D341Med (cell line): ENCODE measurements at regions not wholly inside any gene's neighbourhood (a gene's known extent, or its start where the extent isn't known, plus 50 kb on each side); places are given as distances from the start of the nearest gene placed in this dataset.
"Not testable (repeated sequence)": the region's sequence is repeated elsewhere in the genome, so short reads cannot be mapped to it uniquely, and the experiment has no call there.

Source experiments
- DNase-seq: peaks from one replicate; pipeline ENCODE4 v3.0.0; 2012; ENCODE audit warnings: low spot score

DNA sequence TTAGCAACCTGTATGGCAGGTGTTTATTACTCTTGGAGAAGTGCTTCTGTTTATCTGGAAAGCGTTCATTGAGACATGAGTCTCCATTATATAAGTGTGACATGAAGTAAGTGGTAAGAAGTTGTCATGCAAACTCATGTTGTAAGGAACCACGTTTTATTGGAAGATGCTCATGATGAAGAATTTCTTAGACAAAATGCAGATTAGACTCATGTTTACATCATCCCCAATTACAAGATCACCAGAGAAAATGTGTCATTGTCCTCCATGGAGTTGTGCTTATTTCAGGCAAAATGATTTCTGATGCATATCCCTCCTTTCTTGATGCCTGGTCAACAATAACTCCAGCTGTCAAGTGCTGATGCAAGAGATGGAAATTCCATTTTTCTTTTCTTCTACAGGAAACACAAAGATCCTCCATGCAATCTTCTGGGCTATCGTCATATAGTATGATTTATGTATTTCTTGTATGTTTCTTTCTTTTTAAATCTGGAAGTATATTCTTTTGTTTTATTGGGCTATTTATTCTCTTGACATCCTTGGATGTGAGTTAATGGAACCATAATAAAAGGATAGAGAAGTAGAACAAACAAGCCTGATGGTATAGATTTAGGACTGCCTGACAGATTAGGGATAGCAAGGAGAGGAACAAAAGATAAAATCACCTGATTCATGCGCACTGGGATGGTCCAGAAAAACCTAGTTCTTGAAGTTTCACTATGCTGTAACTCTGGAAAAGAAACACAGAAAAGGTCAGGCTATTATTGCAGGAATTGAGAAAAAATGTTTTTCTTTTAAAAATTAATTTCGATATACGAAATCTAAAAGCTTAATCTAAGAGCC is 50.7 kb upstream of the DIAPH3 start:
- DNase-seq, result no peak

DNA sequence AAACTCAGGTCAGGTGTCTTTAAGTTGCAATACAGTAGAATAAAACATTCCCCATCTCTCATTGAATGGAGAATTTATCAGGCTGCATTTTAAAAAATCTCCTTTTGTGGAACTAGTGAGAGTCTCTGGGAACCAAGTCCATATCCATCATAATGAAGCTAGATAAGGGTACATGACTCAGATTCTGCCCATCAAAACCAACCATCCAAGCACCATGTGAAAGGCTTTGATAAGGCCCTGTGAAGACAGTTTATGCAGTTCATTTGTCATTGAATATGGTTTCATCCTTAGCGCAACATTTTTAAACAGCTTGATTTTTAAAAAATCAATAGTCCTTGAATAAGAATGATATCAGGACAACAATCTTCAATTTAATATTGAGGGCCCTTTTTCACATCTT is 56.3 kb upstream of the DIAPH3 start:
- DNase-seq, result no peak

DNA sequence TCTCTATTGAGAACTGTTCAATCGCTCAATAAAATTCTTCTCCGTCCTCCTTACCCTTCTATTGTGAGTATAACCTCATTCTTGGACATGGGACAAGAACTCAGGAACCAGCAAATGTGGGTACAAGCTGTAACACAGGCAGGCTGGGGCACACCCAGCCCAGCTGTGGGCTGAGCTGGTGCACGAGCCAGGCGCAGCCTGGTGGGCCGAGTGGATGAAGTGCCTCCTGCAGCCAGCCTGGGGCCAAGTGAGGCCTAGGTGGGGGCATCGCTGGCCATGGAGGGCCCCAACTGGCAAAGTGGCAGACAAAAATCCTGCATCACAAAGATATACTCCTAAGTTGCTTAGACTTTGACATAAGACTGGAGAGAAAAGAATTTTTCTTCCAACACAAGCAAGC is 57.9 kb upstream of the DIAPH3 start:
- DNase-seq, result no peak

DNA sequence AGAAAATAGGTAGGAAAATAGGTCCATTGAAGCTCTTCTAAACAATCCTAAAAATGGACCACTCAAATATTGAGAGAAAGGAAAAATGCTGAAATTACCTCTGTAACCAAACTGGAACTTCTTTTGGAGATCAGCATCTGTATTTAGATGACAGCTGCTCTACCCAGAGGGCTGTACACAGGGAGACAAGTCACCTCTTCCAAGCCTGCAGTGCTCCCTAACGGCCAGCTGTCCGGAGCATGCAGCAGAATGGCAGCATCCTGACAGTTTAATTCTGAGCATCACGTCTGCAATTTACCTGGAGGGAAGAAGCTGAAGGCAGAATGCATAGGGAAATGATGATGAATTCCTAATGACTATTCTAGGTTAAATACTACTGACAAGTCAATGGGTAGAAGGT is 62.8 kb upstream of the DIAPH3 start:
- DNase-seq, result peak; percentile 73

DNA sequence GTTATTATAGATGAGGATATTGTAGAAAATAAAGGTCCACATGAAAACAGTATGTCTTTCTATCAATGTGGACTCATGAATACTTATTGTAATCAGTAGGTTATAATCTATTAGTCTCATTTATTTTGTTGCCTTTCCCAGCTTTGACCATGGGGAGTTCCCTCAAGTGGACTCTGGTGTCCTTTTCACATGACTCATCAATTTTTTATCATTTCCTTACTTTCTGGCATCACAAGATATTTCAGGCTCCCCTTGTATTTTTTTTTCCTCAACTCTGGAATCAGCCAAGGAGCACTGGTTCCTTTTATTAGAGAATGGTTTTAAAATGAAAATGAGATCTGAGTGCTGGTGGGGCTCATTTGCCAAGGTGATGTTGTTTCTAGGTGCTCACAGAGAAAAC is 63.4 kb upstream of the DIAPH3 start:
- DNase-seq, result no peak

DNA sequence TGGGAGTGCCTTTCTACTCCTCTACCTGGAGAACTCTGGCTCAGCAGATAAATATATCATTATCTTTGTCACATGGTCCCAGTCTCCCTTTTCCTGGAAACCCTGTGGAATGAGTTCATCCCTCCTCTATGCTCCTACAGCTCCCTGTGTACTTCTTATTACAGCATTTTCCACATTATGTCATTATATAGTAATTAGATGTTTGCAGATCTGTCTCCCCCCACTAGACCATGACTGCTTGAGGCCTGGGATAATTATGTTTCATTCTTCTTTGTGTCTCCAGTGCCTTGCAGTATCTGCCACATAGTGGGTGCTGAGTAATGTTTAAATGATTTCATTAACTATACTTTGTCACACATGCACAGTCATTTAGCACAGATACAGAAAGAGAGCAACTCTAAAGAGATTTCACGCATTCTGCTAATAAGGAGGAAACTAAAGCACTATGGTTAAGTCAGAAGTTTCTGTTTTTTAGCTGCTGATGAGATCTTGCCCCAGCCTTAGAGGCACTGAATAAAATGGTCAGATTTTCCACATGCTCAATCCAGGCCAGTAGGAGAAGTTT is 66.1 kb upstream of the DIAPH3 start:
- no peak for DNase-seq

DNA sequence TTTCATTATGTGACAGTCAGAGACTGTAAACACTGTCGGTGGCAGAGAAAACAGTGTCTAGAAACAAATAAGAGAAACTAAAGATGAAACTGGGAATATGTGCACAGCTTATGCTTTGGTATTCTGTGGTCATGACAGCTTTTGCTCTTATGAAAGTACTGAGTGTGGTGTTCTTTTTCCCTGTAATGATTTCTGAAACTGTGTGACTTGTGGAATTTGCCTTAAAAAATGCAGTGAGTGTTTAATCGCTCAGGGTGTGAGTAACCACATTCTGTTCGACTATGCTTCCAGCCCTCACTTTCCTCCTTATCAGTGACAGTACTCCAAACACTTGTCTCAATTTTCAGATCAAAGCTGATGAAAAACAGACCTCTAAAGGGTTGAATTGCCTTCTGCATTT is 66.9 kb upstream of the DIAPH3 start:
- DNase-seq, result no peak

DNA sequence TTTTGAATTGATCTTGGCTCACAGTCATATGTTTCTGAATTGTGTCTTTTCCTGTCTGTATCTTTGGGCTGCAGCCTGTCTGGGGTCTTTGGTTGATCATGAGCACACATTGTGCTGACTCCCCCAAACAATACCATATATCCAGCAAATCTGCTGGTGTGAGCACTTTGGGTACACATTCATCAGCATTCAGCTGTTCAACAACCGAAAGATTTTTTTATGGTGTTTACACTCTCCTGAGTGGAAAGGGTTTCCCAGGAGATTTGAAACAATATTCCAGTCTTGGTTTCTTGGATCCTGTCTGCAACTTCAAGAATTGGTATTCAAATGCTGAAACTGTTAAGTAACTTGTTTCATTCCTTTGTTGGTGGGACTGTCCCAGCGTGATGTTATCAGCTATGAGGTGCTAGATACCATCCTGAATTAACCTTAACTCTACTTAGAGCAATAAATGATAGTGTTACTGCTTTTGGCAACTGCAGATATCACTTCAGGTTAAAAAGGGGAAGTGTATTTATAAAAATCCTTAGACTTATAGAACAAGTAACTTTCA is 78.4 kb upstream of the DIAPH3 start:
- DNase-seq, result no peak

DNA sequence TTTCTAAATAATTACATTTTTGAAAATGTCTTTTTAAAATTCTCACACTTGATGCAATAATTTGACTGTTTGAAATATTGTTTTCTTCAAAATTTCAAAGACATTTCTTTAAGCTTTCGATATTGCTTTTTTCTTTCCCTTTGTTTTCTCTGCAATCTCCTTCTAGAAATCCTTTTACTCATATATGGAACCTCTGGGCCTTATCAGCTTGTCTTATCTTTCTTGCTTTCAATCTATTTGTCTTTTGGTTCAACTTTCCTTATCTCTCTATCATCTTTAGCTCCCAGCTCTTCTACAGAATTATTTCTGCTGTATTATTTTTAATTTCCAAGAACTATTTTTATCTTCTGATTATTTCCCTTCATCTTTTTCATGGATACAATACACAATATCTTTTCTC is 80.7 kb upstream of the DIAPH3 start:
- no peak for DNase-seq

DNA sequence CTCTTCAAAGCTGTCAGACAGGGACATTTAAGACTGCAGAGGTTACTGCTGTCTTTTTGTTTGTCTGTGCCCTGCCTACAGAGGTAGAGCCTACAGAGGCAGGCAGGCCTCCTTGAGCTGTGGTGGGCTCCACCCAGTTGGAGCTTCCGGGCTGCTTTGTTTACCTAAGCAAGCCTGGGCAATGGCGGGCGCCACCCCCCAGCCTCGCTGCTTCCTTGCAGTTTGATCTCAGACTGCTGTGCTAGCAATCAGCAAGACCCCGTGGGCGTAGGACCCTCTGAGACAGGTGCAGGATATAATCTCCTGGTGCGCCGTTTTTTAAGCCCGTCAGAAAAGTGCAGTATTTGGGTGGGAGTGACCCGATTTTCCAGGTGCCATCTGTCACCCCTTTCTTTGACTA is 87.7 kb upstream of the DIAPH3 start:
- not testable (repeated sequence) for DNase-seq

DNA sequence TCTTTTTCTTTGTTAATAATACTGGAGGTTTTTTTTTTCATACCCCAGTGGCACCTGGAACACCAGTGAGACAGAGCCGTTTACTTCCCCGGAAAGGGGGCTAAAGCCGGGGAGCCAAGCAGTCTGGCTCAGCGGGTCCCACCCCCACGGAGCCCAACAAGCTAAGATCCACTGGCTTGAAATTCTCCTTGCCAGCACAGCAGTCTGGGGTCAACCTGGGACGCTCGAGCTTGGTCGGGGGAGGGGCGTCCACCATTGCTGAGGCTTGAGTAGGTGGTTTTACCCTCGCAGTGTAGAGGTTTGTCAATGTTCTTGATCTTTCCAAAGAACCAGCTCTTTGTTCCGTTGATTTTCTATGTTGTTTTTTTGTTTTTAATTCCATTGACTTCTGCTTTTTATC is 94.6 kb upstream of the DIAPH3 start:
- no peak for DNase-seq

DNA sequence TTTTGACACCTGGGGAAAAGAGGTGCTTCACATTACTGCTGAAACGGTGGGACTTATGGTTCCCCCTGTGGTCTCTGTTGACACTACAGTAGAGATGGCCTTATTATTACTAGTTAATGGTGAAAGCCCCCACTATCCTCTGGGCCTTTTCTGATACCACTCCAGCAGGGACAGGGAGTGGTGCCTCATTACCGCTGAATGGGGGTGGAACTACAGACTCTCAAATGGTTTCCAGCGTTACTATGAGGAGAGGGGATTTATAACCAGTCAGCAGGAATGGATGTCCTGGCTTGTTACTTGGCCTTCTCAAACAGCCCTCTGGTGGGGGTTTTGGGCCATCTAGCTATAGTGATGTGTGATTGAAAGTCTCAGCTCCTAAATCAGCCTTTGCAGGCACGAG is 96.7 kb upstream of the DIAPH3 start:
- no peak for DNase-seq

DNA sequence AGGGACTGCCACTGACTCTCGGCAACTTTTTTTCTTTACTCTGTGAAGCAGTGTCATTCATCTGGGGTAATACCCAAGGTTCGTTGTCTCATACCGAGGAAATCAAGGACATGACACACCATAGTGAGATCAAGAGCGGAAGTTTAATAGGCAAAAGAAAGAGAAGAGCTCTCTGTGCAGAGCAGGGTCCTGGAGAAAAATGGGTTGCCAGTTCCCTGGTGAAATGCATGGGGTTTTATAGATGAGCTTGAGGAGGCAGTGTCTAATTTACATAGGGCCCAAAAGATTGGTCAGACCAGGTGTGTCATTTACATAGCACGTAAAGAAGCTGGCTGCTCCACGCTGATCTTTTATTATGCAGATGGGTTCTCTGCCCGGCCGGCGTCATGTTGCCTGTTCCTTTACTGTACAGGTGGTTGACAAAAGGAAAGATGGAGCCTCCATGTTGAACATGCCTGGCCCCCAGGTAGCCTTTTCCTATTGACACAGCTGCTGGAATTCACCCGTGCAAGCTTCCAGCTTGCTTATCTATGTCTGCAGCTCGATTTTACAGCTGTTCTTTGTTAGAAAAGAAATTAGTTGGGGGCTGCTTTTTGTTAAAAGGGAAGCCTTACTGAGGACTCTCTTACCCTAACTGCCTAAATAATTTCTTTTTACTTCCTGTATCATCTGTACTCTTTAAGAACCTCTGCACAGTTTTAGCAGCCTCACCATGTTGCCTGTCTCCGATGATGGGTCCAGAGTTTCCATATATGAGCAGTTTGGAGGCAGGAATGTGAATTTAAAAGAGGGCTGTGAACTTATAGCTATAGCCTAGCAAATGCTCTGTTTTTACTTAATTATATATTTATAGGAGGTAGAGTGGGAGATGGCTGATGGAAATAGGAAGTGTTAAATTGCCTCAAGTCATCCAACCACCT is 98.0 kb upstream of the DIAPH3 start:
- no peak for DNase-seq

DNA sequence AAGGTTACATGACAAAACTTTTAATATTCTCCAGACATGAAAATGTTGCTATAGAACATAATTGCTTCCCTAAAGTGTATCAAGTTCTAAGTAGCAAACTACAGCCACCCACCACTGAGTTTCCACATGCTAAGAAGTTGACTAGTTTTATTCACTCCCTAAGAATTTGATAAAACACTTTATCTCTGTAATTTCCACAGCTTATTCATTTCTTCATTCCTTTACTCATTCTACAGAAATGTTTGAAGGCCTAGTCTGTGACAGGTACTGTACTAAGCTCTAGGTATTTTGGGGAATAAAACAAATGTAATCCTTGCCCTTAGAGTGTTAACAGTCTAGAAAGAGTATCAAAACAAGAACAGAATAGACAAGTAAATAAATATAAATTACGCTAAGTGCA is 101.8 kb upstream of the DIAPH3 start:
- DNase-seq, result no peak

DNA sequence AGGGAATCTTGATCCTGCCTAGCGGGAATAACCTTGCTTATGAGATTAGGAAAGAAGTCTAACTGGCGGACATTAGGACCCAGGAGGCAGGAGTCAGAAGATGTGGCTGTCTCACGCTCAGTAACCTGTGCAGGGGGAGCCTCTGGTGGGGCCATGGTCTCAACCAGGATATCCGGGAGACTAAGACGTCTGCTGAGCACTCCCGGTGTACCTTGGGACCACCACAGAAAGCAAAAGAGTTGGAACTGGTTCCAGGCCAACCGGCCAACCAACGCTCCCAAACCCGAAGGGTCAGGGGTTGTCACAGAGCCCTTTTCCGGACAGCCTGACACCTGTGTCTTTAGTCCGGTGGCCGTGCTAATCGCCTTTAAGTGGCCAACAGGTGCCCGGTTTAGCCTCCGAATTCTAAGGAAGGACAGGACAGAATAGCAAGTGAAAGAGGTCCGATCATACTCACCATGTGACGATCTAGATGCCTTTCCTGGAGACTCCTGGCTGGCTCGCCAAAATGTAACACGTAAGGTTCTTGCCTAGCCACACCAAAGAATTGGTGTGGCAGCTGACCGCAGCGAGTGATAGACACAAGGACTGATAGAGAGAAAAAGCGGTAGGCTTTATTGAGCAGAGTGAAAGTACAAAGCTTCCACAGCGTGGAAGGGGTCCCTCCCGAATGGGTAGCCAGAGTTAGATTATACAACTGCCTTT is 103.9 kb upstream of the DIAPH3 start:
- DNase-seq, result no peak

DNA sequence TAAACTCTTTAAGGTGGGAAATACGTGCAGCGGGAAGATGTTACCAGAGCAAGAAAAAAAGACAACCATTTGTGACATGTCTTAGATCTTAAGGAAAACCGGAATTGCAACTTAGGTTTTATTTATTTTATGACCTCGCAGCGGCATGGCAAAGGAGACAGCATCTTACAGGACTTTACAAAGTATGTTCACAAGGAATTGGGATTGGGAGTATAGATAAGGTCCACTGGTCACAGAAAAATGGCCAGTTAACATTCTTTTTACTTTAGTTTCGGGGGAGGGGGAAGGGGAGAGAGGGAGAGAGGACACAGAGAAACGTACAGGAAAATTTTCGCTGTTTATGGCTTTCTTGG is 104.5 kb upstream of the DIAPH3 start:
- DNase-seq, result no peak

DNA sequence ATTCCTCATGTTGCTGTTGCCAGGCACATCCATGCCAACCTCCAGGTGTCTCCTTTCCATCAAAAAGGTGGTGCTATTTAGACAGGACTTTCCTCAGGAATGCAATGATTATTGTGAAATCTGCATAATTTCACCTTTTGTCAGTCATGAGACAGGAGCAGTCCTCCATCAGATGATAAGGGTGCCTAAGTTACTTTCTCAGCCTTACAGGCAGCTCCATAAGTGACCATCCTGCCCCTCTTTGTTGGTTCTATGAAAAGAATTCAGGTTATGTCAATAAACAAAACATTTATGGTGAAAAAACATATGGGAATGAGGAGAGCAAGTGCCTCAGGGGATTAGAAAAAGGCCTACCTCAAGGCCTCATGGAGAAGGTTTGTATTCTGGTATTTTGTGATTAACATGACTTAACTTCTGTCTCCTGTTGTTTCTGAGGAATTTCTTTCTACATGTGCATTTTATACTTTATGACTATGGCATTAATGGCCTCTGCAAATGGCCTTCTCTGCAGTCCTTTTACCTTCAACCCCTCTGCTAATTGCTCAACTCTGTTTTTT is 110.3 kb upstream of the DIAPH3 start:
- no peak for DNase-seq

DNA sequence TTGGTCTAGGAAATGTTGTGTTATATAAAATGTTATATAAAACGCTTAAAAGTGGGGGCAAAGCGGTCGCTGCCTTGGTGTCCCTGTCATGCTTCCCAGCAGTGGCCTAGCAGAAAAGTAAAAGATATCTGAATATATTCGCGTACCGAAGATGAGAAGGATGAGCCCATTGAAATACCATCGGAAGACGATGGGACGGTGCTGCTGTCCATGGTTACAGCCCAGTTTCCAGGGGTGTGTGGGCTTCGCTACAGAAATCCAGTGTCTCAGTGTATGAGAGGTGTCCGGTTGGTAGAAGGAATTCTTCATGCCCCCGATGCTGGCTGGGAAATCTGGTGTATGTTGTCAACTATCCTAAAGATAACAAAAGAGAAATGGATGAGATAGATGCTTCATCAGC is 110.9 kb upstream of the DIAPH3 start:
- no peak for DNase-seq

DNA sequence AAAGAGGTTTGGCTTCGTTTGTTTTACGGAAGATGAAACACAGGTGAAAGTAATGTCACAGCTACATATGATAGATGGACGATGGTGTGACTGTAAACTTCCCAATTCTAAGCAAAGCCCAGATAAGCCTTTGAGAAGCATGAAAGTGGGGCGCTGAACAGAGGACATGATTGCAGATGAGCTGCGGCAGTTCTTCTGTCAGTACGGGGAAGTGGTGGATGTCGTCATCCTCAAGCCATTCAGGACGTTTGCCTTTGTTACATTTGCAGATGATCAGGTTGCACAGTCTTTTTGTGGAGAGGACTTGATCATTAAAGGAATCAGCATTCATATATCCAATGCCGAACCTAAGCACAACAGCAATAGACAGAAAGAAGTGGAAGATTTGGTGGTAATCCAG is 111.5 kb upstream of the DIAPH3 start:
- no peak for DNase-seq

DNA sequence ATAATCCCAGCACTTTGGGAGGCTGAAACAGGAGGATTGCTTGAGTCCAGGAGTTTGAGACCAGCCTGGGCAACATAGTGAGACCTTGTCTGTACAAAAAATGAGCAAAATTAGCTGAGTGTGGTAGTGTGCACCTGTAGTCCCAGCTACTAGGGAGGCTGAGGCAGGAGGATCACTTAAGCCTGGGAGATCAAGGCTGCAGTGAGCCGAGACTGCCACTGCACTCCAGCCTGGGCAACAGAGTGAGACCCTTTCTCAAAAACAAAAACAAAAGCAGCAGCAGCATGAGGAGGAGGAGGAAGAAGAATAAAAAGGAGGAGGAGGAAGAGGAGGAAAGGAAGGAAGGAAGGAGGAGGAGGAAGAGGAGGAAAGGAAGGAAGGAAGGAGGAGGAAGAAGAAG is 116.5 kb upstream of the TDRD3 start:
- DNase-seq, result not testable (repeated sequence)

DNA sequence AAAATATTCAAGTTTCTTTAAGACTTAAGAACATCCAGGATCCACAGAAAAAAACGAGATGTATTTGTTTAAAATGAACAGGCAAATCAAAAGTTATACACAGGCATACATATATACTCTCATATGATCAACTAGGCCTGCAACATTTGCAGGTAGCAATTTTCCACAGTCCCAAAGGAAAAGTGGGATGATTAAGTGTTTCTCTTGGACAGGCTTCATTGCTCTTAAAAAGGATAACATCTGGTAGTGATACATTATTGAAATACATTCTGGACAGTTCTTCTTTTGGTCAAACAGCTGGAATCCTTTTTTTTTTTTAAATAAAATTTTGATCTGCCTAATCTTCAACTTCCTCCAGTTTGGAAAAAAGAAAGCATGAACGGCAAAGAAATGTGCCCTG is 114.8 kb upstream of the TDRD3 start:
- DNase-seq, result no peak

DNA sequence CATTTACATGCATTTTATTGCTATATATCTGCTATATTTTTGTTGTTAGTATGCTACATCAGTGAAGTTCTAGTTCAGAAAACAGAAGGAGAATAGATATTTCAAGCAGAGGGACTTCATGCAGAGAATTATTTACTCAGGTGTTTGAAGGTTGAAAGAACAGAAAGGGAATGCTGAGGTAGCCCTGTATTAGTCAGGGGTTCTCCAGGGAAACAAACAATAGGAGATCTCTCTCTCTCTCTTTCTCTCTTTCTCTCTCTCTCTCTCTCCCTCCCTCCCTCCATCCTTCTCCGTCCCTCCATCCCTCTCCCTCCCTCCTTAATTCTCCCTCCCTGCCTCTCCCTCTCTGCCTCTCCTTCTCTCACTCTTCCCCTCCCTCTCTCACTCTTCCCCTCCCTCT is 114.3 kb upstream of the TDRD3 start:
- no peak for DNase-seq
